Common myeloid progenitor, CD34-positive (primary cell): ENCODE measurements at regions not wholly inside any gene's neighbourhood (a gene's known extent, or its start where the extent isn't known, plus 50 kb on each side); places are given as distances from the start of the nearest gene placed in this dataset.
"Not testable (repeated sequence)": the region's sequence is repeated elsewhere in the genome, so short reads cannot be mapped to it uniquely, and the experiment has no call there.

Source experiments
- CTCF ChIA-PET: fragments of 350-600 bp; sonication (Branson Sonifier 250); formaldehyde crosslinking; loops from one replicate; lab custom pipeline; 2021; ENCODE audit warnings: antibody characterized with exemption; lab: Charles Lee
- POLR2A ChIA-PET: fragments of 350-600 bp; sonication (Branson Sonifier 250); formaldehyde crosslinking; loops from one replicate; lab custom pipeline; 2021; ENCODE audit warnings: antibody characterized with exemption; lab: Charles Lee
- DNase-seq, 3 donors: peaks; one replicate each; pipeline versions ENCODE4 v3.0.0 to v3.0.0-alpha.2; 2013
- H3K27ac ChIP-seq, 2 experiments: 1 replicate in 1 of 2; 2 replicates in 1 of 2; pipeline ENCODE4 v1.7.0; 2013; ENCODE audit warnings: inconsistent platforms in 2 of 2, low read length in 2 of 2, mild to moderate bottlenecking in 2 of 2, low read depth in 1 of 2, moderate library complexity in 1 of 2; ENCODE audit not compliant: severe bottlenecking in 2 of 2, insufficient read depth in 1 of 2, poor library complexity in 1 of 2
- H3K27me3 ChIP-seq, 5 experiments: replicated peaks in 2 of 5; 1 replicate in 3 of 5; 2 replicates in 2 of 5; pipeline versions ENCODE4 v1.6.1 to v1.7.0; 2013; ENCODE audit warnings: low read length in 4 of 5, mild to moderate bottlenecking in 2 of 5, moderate library complexity in 2 of 5, inconsistent platforms in 1 of 5; ENCODE audit not compliant: insufficient read depth in 5 of 5, control insufficient read depth in 4 of 5
- H3K36me3 ChIP-seq, 4 experiments: 1 replicate in 2 of 4; 2 replicates in 2 of 4; pipeline versions ENCODE4 v1.6.1 to v1.7.0; 2013; ENCODE audit warnings: low read length in 3 of 4, control low read depth in 1 of 4, mild to moderate bottlenecking in 1 of 4; ENCODE audit not compliant: control insufficient read depth in 4 of 4, insufficient read depth in 4 of 4
- H3K4me1 ChIP-seq, 4 experiments: 1 replicate in 3 of 4; 2 replicates in 1 of 4; pipeline versions ENCODE4 v1.6.1 to v1.7.1; 2013; ENCODE audit warnings: low read length in 3 of 4, mild to moderate bottlenecking in 3 of 4, control low read depth in 1 of 4, inconsistent platforms in 1 of 4, moderate library complexity in 1 of 4; ENCODE audit not compliant: control insufficient read depth in 4 of 4, insufficient read depth in 4 of 4; ENCODE audit errors: control extremely low read depth in 1 of 4
- H3K4me3 ChIP-seq, 7 experiments: 1 replicate in 4 of 7; 2 replicates in 3 of 7; pipeline versions ENCODE4 v1.5.1 to v1.7.0; 2013; ENCODE audit warnings: mild to moderate bottlenecking in 7 of 7, low read length in 6 of 7, moderate library complexity in 6 of 7, inconsistent platforms in 2 of 7, low read depth in 2 of 7, control low read depth in 1 of 7; ENCODE audit not compliant: insufficient read depth in 4 of 7, control insufficient read depth in 1 of 7; ENCODE audit errors: extremely low read depth in 1 of 7
- H3K9me3 ChIP-seq, 5 experiments: 1 replicate in 4 of 5; 2 replicates in 1 of 5; pipeline versions ENCODE4 v1.6.1 to v1.7.1; 2013; ENCODE audit warnings: low read length in 4 of 5, mild to moderate bottlenecking in 2 of 5, inconsistent platforms in 1 of 5, low read depth in 1 of 5, moderate library complexity in 1 of 5; ENCODE audit not compliant: control insufficient read depth in 4 of 5, insufficient read depth in 2 of 5; ENCODE audit errors: control extremely low read depth in 1 of 5
- WGBS: methylation state at CpG from one replicate; pipeline ENCODE4 v1.1.5; 2013; ENCODE audit not compliant: insufficient coverage; 5-methylcytosine and 5-hydroxymethylcytosine counted together

DNA sequence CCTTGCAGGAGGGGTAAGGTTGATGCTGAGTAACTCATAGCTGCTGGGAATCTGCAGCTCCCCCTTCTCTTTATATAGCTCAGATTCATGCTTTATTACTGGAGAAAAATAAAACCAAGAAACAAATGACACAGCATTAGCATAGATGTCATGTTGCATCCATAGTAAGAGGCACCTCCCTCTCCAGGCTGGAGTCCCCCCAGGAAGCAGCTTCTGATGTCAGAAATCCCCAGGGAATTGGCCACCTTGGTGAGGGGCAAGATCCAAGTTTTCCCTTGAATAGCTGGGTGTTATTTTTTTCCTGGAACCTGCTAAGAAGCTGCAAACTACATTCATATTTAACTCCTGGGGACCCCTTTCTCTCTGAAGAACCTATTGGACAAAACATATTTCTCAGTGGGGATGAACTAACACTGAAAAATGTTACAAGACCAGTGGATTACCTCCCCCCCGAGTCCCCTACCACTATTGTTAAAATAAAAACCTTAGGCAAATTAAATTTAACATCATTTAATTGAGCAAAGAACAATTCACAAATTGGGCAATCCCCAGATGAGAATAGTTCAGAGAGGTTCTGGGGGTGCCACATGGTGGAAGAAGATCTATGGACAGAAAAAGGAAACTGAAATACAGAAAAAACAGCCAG lies 163.7 kb upstream of the NAMPT start:
- no CpG with 5 or more reads among the region's 1 CpG for WGBS
- no peak for DNase-seq
- H3K27ac ChIP-seq = peak overlapping the region in 1 of 2 experiments; percentile 59
- H3K4me3 ChIP-seq = no peak overlapping the region
- H3K36me3 ChIP-seq = no peaks in the 10 kb centered on the region
- peaks cover 0 to 18% (median 6%) of the 10 kb centered on the region in 5 experiments for H3K9me3 ChIP-seq
- ChIA-PET CTCF (interaction anchor here (1.0 to 1.8 kb wide), 3 partner anchors 10 to 275 kb away, joined by 3 to 4 read pairs (median 3); no protein-coding TSS in a partner anchor), POLR2A (no interaction called here)
- peaks cover 0 to 9% (median 8%) of the 10 kb centered on the region in 4 experiments for H3K4me1 ChIP-seq
- no peaks in the 10 kb centered on the region for H3K27me3 ChIP-seq

DNA sequence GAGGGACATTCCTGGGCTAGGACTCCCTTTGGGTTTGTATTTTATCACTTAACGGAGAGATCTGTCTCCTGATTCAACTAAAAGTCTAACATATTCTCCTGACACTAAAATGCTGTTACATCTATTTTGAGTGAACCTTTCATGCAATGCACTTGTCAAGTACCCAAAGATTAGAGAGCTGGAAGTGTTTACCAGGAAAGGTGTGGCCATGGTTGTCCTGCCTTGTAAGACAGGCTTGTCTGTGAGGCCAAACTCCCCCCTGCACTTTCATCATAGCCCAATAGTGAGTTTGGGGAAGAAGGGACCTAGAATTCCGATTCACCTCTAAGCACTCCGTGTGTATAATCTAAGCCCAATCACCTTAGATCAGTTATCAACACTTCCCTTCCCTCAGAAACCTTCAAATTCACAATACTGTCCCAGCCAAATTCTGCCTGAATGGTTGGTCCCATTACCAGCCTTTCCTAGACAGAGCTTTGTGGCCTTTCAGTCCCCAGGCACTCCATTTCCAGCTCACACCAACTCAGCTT lies 162.6 kb upstream of the NAMPT start:
- POLR2A ChIA-PET = no interaction called here
- peaks cover 0 to 18% (median 6%) of the 10 kb centered on the region in 5 experiments for H3K9me3 ChIP-seq
- H3K4me1 ChIP-seq = peaks cover 0 to 9% (median 8%) of the 10 kb centered on the region in 4 experiments
- WGBS = 100% methylated on average over 1 of the region's 3 CpGs
- no peak for DNase-seq
- no peaks in the 10 kb centered on the region for H3K36me3 ChIP-seq
- H3K4me3 ChIP-seq = no peak overlapping the region
- CTCF ChIA-PET = no interaction called here
- no peak overlapping the region for H3K27ac ChIP-seq
- no peaks in the 10 kb centered on the region for H3K27me3 ChIP-seq

DNA sequence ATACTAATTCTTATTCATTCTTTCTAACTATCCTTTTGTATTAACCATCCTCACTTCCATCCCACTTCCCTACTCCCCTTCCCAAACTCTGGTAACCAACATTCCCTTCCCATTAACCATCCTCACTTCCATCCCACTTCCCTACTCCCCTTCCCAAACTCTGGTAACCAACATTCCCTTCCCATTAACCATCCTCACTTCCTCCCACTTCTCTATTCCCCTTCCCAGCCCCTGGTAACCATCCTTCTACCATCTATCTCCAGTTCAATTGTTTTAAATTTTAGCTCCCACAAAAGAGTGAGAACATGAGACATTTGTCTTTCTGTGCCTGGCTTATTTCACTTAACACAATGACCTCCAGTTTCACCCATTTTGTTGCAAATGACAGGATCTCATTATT lies 160.6 kb upstream of the NAMPT start:
- H3K4me1 ChIP-seq, H3K27ac ChIP-seq, H3K36me3 ChIP-seq, CTCF ChIA-PET, H3K27me3 ChIP-seq, H3K9me3 ChIP-seq, H3K4me3 ChIP-seq, POLR2A ChIA-PET, DNase-seq: not testable (repeated sequence)

DNA sequence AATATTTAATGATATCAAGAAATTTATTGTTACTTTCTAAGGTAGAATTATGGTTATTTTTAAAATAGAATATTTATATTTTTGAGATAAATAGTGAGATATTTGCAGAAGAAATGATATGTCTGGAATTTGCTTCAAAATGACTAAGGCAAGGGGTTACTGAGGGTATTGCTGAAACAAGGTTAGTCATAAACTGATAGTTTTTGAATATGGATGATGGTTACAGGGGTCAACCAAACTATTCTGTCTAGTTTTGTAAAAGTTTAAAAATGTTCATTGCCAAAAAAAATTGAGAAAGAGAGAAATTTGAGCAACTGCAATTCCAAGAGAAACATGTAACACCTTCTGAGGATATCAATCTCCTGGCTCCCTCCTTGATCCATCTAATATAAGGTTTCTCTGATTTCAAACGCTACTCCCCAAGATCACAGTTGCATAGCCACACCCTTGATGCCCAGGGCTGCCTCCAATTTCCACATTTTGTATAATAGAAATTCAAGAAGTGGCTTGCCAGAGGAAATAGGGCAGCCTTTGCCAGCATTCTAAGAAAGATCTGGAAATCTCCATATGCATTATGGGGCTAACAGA lies 159.4 kb upstream of the NAMPT start:
- Histone ChIP-seq H3K4me3 (no peak overlapping the region), H3K27ac (no peak overlapping the region), H3K4me1 (peaks cover 0 to 5% (median 4%) of the 10 kb centered on the region in 4 experiments), H3K27me3 (no peaks in the 10 kb centered on the region), H3K9me3 (peaks cover 0 to 2% (median 0%) of the 10 kb centered on the region in 5 experiments), H3K36me3 (no peaks in the 10 kb centered on the region)
- WGBS = 100% methylated on average over 1 of the region's 1 CpG
- CTCF ChIA-PET = no interaction called here
- POLR2A ChIA-PET = no interaction called here
- DNase-seq = no peak

DNA sequence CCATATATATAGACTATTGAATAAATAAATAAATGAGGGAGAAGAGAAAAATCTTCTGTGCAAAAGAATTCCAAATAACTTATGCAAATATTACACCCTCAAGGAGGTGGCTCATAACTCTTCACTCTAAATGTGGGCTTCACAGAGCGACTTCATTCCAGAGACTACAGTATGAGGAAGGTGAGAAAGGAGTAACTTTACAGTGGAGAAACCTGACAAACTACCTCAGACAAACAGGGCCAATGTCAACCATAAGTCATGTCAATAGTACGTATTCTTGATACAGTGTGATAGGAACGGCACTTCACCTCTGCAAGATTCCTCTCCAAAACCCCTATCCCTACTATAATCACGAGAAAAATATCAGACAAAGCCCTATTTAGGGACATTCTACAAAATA lies 158.4 kb upstream of the NAMPT start:
- POLR2A ChIA-PET = no interaction called here
- Histone ChIP-seq H3K4me1 (no peaks in the 10 kb centered on the region), H3K27ac (no peak overlapping the region), H3K36me3 (no peaks in the 10 kb centered on the region), H3K4me3 (no peak overlapping the region), H3K27me3 (no peaks in the 10 kb centered on the region), H3K9me3 (peaks cover 0 to 2% (median 0%) of the 10 kb centered on the region in 5 experiments)
- WGBS = 100% methylated on average over 3 of the region's 4 CpGs
- no peak for DNase-seq
- CTCF ChIA-PET = no interaction called here

DNA sequence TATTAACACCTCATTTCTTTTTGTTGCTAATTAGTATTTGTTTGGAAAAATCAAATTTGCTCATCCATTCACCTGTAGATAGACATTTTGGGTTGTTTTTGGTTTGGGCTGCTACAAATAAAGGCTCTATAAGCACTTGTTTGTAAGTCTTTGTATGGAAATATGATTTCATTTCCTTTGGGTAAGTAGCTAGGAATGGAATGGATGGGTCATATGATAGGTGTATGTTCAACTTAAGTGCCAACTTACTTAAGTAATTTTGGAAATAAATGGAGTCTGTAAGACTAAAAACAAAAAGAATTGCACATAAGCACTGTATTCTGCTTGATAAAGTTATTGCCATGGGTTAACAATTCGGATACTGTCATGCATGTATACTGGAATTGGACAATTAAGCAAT lies 157.7 kb upstream of the NAMPT start:
- Histone ChIP-seq H3K36me3 (no peaks in the 10 kb centered on the region), H3K27ac (no peak overlapping the region), H3K4me3 (no peak overlapping the region), H3K27me3 (no peaks in the 10 kb centered on the region), H3K9me3 (peaks cover 0 to 2% (median 0%) of the 10 kb centered on the region in 5 experiments), H3K4me1 (no peaks in the 10 kb centered on the region)
- DNase-seq = no peak
- ChIA-PET POLR2A (no interaction called here), CTCF (no interaction called here)
- 91% methylated on average over 1 of the region's 1 CpG for WGBS

DNA sequence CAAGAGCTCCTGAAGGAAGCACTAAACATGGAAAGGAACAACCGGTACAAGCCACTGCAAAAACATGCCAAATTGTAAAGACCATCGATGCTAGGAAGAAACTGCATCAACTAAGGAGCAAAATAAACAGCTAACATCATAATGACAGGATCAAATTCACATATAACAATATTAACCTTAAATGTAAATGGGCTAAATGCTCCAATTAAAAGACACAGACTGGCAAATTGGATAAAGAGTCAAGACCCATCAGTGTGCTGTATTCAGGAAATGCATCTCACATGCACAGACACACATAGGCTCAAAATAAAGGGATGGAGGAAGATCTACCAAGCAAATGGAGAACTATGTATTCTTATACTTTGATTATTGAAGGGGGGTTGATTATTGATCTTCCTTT lies 156.6 kb upstream of the NAMPT start:
- H3K27me3 ChIP-seq, POLR2A ChIA-PET, H3K36me3 ChIP-seq, H3K4me1 ChIP-seq, DNase-seq, H3K4me3 ChIP-seq, H3K9me3 ChIP-seq, H3K27ac ChIP-seq: not testable (repeated sequence)
- CTCF ChIA-PET = interaction anchor here (0.7 to 1.3 kb wide), 2 partner anchors 26 to 267 kb away, joined by 3 read pairs; no protein-coding TSS in a partner anchor
- no CpG with 5 or more reads among the region's 2 CpGs for WGBS
